Fibroblast of lung (primary cell): ENCODE measurements at regions not wholly inside any gene's neighbourhood (a gene's known extent, or its start where the extent isn't known, plus 50 kb on each side); places are given as distances from the start of the nearest gene placed in this dataset.

ENCODE experiments used
- DNase-seq, 2 donors: peaks; one replicate each; pipeline versions ENCODE4 v3.0.0 to v3.0.0-alpha.2; 2010; ENCODE audit warnings: low read depth in 2 of 2
- H2AFZ ChIP-seq: 2 replicates; pipeline ENCODE4 v1.5.1; 2012; ENCODE audit warnings: low read length, control low read depth, inconsistent platforms
- H3K27ac ChIP-seq: 2 replicates; pipeline ENCODE4 v1.5.1; 2011; ENCODE audit warnings: low read length, control low read depth; ENCODE audit not compliant: insufficient read depth
- H3K27me3 ChIP-seq: 2 replicates; pipeline ENCODE4 v1.5.1; 2011; ENCODE audit warnings: mild to moderate bottlenecking, low read length; ENCODE audit not compliant: control insufficient read depth, insufficient read depth
- H3K36me3 ChIP-seq: 2 replicates; pipeline ENCODE4 v1.5.1; 2011; ENCODE audit warnings: low read length; ENCODE audit not compliant: control insufficient read depth, insufficient read depth
- H3K4me1 ChIP-seq: 2 replicates; pipeline ENCODE4 v1.5.1; 2011; ENCODE audit warnings: low read length; ENCODE audit not compliant: control insufficient read depth, insufficient read depth; ENCODE audit errors: extremely low read depth
- H3K4me2 ChIP-seq: 2 replicates; pipeline ENCODE4 v1.5.1; 2011; ENCODE audit warnings: low read length, control low read depth; ENCODE audit not compliant: insufficient read depth; ENCODE audit errors: extremely low read depth
- H3K4me3 ChIP-seq, 4 experiments: fragments of 200-600 bp in 1 of 4; sonication (generic) in 1 of 4; replicated peaks in 1 of 4; 2 replicates each; pipeline ENCODE4 v1.5.1; 2011 to 2016; ENCODE audit warnings: low read length in 4 of 4, low read depth in 3 of 4, mild to moderate bottlenecking in 3 of 4, control low read depth in 2 of 4, inconsistent platforms in 1 of 4, mixed read lengths in 1 of 4; ENCODE audit not compliant: insufficient read depth in 1 of 4; ENCODE audit errors: control extremely low read depth in 1 of 4
- H3K79me2 ChIP-seq: 2 replicates; pipeline ENCODE4 v1.5.1; 2012; ENCODE audit warnings: mild to moderate bottlenecking, low read length, inconsistent platforms; ENCODE audit not compliant: control insufficient read depth, insufficient read depth
- H3K9ac ChIP-seq: 2 replicates; pipeline ENCODE4 v1.5.1; 2011; ENCODE audit warnings: mild to moderate bottlenecking, low read length, control low read depth; ENCODE audit not compliant: insufficient read depth
- H3K9me3 ChIP-seq: 2 replicates; pipeline ENCODE4 v1.5.1; 2012; ENCODE audit warnings: low read depth, low read length; ENCODE audit not compliant: control insufficient read depth, insufficient read depth
- H4K20me1 ChIP-seq: 2 replicates; pipeline ENCODE4 v1.5.1; 2011; ENCODE audit warnings: low read length; ENCODE audit not compliant: control insufficient read depth, insufficient read depth; ENCODE audit errors: extremely low read depth
- CTCF ChIP-seq, 2 donors: IDR thresholded peaks in 1 of 2; conservative IDR thresholded peaks in 1 of 2; 1 replicate in 1 of 2; 2 replicates in 1 of 2; pipeline ENCODE4 v1.5.1; 2011 to 2012; ENCODE audit warnings: low read length in 2 of 2, control low read depth in 1 of 2, inconsistent platforms in 1 of 2, low read depth in 1 of 2, mild to moderate bottlenecking in 1 of 2
- EZH2 ChIP-seq: IDR thresholded peaks from 2 replicates; pipeline ENCODE4 v1.5.1; 2012; ENCODE audit warnings: low read length, control low read depth, mild to moderate bottlenecking; ENCODE audit errors: missing control alignments

GRCh38 chr1:59194621-59195020 is 102.3 kb upstream of the FGGY start:
- Histone ChIP-seq H4K20me1 (no peaks in the 10 kb centered on the region), H3K9ac (no peak overlapping the region), H3K4me2 (no peak overlapping the region), H3K36me3 (no peaks in the 10 kb centered on the region), H3K9me3 (no peaks in the 10 kb centered on the region), H3K27me3 (no peaks in the 10 kb centered on the region), H3K27ac (no peak overlapping the region), H3K4me3 (no peak overlapping the region), H3K79me2 (no peaks in the 10 kb centered on the region), H2AFZ (no peak overlapping the region), H3K4me1 (no peaks in the 10 kb centered on the region)
- TF ChIP-seq CTCF (conservative IDR thresholded peaks at IDR 0.05 in 1 of 2, IDR thresholded peaks at IDR 0.05 in 1 of 2; ENCODE audit: low read depth in 1 of 2, low read length in 2 of 2) (no peak), EZH2 (no peak)
- DNase-seq = no peak

- peak in 1 of 2 donors; percentile 51 for DNase-seq
- H3K79me2 ChIP-seq = no peaks in the 10 kb centered on the region
Observed at GRCh38 chr1:59195151-59195550, 101.7 kb upstream of the FGGY start.

GRCh38 chr1:59198564-59198963 is 98.3 kb upstream of the FGGY start:
- Histone ChIP-seq H3K4me1 (no peaks in the 10 kb centered on the region), H3K4me2 (no peak overlapping the region), H4K20me1 (no peaks in the 10 kb centered on the region), H3K4me3 (no peak overlapping the region), H3K79me2 (no peaks in the 10 kb centered on the region), H3K27ac (no peak overlapping the region), H2AFZ (no peak overlapping the region), H3K27me3 (no peaks in the 10 kb centered on the region), H3K9ac (no peak overlapping the region), H3K9me3 (no peaks in the 10 kb centered on the region), H3K36me3 (no peaks in the 10 kb centered on the region)
- TF ChIP-seq CTCF (conservative IDR thresholded peaks at IDR 0.05 in 1 of 2, IDR thresholded peaks at IDR 0.05 in 1 of 2; ENCODE audit: low read depth in 1 of 2, low read length in 2 of 2) = no peak
- no peak for TF ChIP-seq EZH2
- DNase-seq = peak; percentile 33 to 74

More at GRCh38 chr1:59195151-59195550, 101.7 kb upstream of the FGGY start:
- H3K4me1 ChIP-seq = no peaks in the 10 kb centered on the region
- no peaks in the 10 kb centered on the region for H3K9me3 ChIP-seq
- TF ChIP-seq CTCF (conservative IDR thresholded peaks at IDR 0.05 in 1 of 2, IDR thresholded peaks at IDR 0.05 in 1 of 2; ENCODE audit: low read depth in 1 of 2, low read length in 2 of 2) (no peak), EZH2 (no peak)
- no peak overlapping the region for H2AFZ ChIP-seq
- no peak overlapping the region for H3K27ac ChIP-seq
- no peaks in the 10 kb centered on the region for H4K20me1 ChIP-seq
- H3K4me2 ChIP-seq = no peak overlapping the region
- H3K9ac ChIP-seq = no peak overlapping the region
- no peak overlapping the region for H3K4me3 ChIP-seq
- H3K36me3 ChIP-seq = no peaks in the 10 kb centered on the region
- H3K27me3 ChIP-seq = no peaks in the 10 kb centered on the region
